WTC11 (cell line): ENCODE measurements at regions not wholly inside any gene's neighbourhood (a gene's known extent, or its start where the extent isn't known, plus 50 kb on each side); places are given as distances from the start of the nearest gene placed in this dataset.

Source experiments
- ATAC-seq: fragments of 200-7000 bp; cut with Tn5 transposase; 2 replicates; pipeline ENCODE4 v1.10.0; 2021; ENCODE audit warnings: mild to moderate bottlenecking, moderate library complexity
- CTCF ChIA-PET: fragments of 300-600 bp; sonication (Branson Sonifier 250); formaldehyde crosslinking; loops from one replicate; lab custom pipeline; 2021; ENCODE audit warnings: antibody characterized with exemption; lab: Charles Lee
- POLR2A ChIA-PET: fragments of 350-600 bp; sonication (Branson Sonifier 250); formaldehyde crosslinking; loops from one replicate; lab custom pipeline; 2021; ENCODE audit warnings: antibody characterized with exemption; lab: Charles Lee
- DNase-seq: peaks from one replicate; pipeline ENCODE4 v3.0.0; 2021; ENCODE audit warnings: low spot score
- H3K27ac Mint-ChIP-seq: 2 replicates; pipeline ENCODE4 v1.8.0; 2021; ENCODE audit warnings: mixed read lengths
- H3K27me3 Mint-ChIP-seq: 2 replicates; pipeline ENCODE4 v1.8.0; 2021; ENCODE audit warnings: low read depth, mild to moderate bottlenecking, moderate library complexity, mixed read lengths
- H3K36me3 Mint-ChIP-seq: 2 replicates; pipeline ENCODE4 v1.8.0; 2021; ENCODE audit warnings: mixed read lengths
- H3K4me1 Mint-ChIP-seq: 2 replicates; pipeline ENCODE4 v1.8.0; 2022; ENCODE audit warnings: mixed read lengths
- H3K4me3 Mint-ChIP-seq: 2 replicates; pipeline ENCODE4 v1.8.0; 2021; ENCODE audit warnings: mild to moderate bottlenecking, moderate library complexity, mixed read lengths
- H3K9me3 Mint-ChIP-seq: 2 replicates; pipeline ENCODE4 v1.8.0; 2021; ENCODE audit warnings: mixed read lengths
- AFF4 ChIP-seq: sonication (generic); formaldehyde crosslinking; IDR thresholded peaks from 2 replicates; pipeline ENCODE4 v1.8.1; 2023; ENCODE audit warnings: mild to moderate bottlenecking, missing genetic modification reagents, borderline replicate concordance
- CREM ChIP-seq: sonication (generic); formaldehyde crosslinking; IDR thresholded peaks from 2 replicates; pipeline ENCODE4 v1.8.1; 2022; ENCODE audit warnings: mild to moderate bottlenecking, missing genetic modification reagents, moderate library complexity
- E2F5 ChIP-seq: sonication (generic); formaldehyde crosslinking; IDR thresholded peaks from 2 replicates; pipeline ENCODE4 v1.8.1; 2022; ENCODE audit warnings: mild to moderate bottlenecking, moderate library complexity, missing genetic modification reagents
- FOXJ3 ChIP-seq: sonication (generic); formaldehyde crosslinking; IDR thresholded peaks from 2 replicates; pipeline ENCODE4 v1.9.0; 2021; ENCODE audit warnings: missing genetic modification reagents, mild to moderate bottlenecking, borderline replicate concordance
- JAZF1 ChIP-seq: fragments of 250-450 bp; sonication (Bioruptor Pico); IDR thresholded peaks from 2 replicates; pipeline ENCODE4 v1.9.0; 2021; ENCODE audit warnings: moderate library complexity, mild to moderate bottlenecking, inconsistent platforms
- JUN ChIP-seq: sonication (generic); formaldehyde crosslinking; IDR thresholded peaks from 2 replicates; pipeline ENCODE4 v1.8.0; 2023; ENCODE audit warnings: mild to moderate bottlenecking, missing genetic modification reagents
- KAT7 ChIP-seq: sonication (generic); formaldehyde crosslinking; IDR thresholded peaks from 2 replicates; pipeline ENCODE4 v1.8.1; 2023; ENCODE audit warnings: missing genetic modification reagents, mild to moderate bottlenecking, borderline replicate concordance
- MAX ChIP-seq: sonication (generic); formaldehyde crosslinking; IDR thresholded peaks from 2 replicates; pipeline ENCODE4 v1.8.0; 2022; ENCODE audit warnings: mild to moderate bottlenecking, missing genetic modification reagents
- MYBL2 ChIP-seq: sonication (generic); formaldehyde crosslinking; IDR thresholded peaks from 2 replicates; pipeline ENCODE4 v1.8.1; 2023; ENCODE audit warnings: mild to moderate bottlenecking, moderate library complexity, missing genetic modification reagents
- NFE2L1 ChIP-seq: sonication (generic); formaldehyde crosslinking; IDR thresholded peaks from 2 replicates; pipeline ENCODE4 v1.8.1; 2023; ENCODE audit warnings: missing genetic modification reagents
- NFYB ChIP-seq: sonication (generic); formaldehyde crosslinking; conservative IDR thresholded peaks from 2 replicates; pipeline ENCODE4 v1.8.0; 2022; ENCODE audit warnings: low read depth, missing genetic modification reagents
- NR1H2 ChIP-seq: sonication (generic); formaldehyde crosslinking; IDR thresholded peaks from 2 replicates; pipeline ENCODE4 v1.9.0; 2021; ENCODE audit warnings: mild to moderate bottlenecking, moderate library complexity, missing genetic modification reagents
- NR2C2 ChIP-seq: sonication (generic); formaldehyde crosslinking; IDR thresholded peaks from 2 replicates; pipeline ENCODE4 v1.8.0; 2022; ENCODE audit warnings: mild to moderate bottlenecking, missing genetic modification reagents
- NR3C1 ChIP-seq: sonication (generic); formaldehyde crosslinking; conservative IDR thresholded peaks from 2 replicates; pipeline ENCODE4 v1.8.1; 2023; ENCODE audit warnings: low read depth, mild to moderate bottlenecking, missing genetic modification reagents
- PRDM15 ChIP-seq: sonication (generic); formaldehyde crosslinking; IDR thresholded peaks from 2 replicates; pipeline ENCODE4 v1.8.0; 2022; ENCODE audit warnings: missing genetic modification reagents
- PREB ChIP-seq: sonication (generic); formaldehyde crosslinking; IDR thresholded peaks from 2 replicates; pipeline ENCODE4 v1.8.1; 2022; ENCODE audit warnings: mild to moderate bottlenecking, missing genetic modification reagents, moderate library complexity, borderline replicate concordance
- PRRX2 ChIP-seq: fragments of 250-450 bp; sonication (Bioruptor Pico); IDR thresholded peaks from 2 replicates; pipeline ENCODE4 v1.8.0; 2021; ENCODE audit warnings: mild to moderate bottlenecking
- TEAD1 ChIP-seq: sonication (generic); formaldehyde crosslinking; IDR thresholded peaks from 2 replicates; pipeline ENCODE4 v1.8.0; 2022; ENCODE audit warnings: mild to moderate bottlenecking, missing genetic modification reagents
- TEAD4 ChIP-seq: sonication (generic); formaldehyde crosslinking; IDR thresholded peaks from 2 replicates; pipeline ENCODE4 v1.8.0; 2022; ENCODE audit warnings: mild to moderate bottlenecking, missing genetic modification reagents
- ZBTB43 ChIP-seq: sonication (generic); formaldehyde crosslinking; IDR thresholded peaks from 2 replicates; pipeline ENCODE4 v1.8.1; 2023; ENCODE audit warnings: mild to moderate bottlenecking, missing genetic modification reagents
- ZMAT4 ChIP-seq: fragments of 250-450 bp; sonication (Bioruptor Pico); IDR thresholded peaks from 2 replicates; pipeline ENCODE4 v1.9.0; 2021; ENCODE audit warnings: mild to moderate bottlenecking
- ZNF219 ChIP-seq: sonication (generic); formaldehyde crosslinking; IDR thresholded peaks from 2 replicates; pipeline ENCODE4 v1.8.0; 2023; ENCODE audit warnings: missing genetic modification reagents, mild to moderate bottlenecking, borderline replicate concordance
- ZNF232 ChIP-seq: sonication (generic); formaldehyde crosslinking; IDR thresholded peaks from 2 replicates; pipeline ENCODE4 v1.8.0; 2022; ENCODE audit warnings: mild to moderate bottlenecking, missing genetic modification reagents
- ZNF416 ChIP-seq: fragments of 250-450 bp; sonication (Bioruptor Pico); IDR thresholded peaks from 2 replicates; pipeline ENCODE4 v1.9.0; 2021; ENCODE audit warnings: mild to moderate bottlenecking, inconsistent platforms
- ZNF671 ChIP-seq: fragments of 250-450 bp; sonication (Bioruptor Pico); IDR thresholded peaks from 2 replicates; pipeline ENCODE4 v1.8.0; 2021; ENCODE audit warnings: mild to moderate bottlenecking

GRCh38 chr9:30711591-30711990 lies 1672.9 kb upstream of the ACO1 start:
- H3K27me3 Mint-ChIP-seq = no peaks in the 10 kb centered on the region
- no peak for TF ChIP-seq ZNF416 (CRISPR knock-in tag)
- no peak for TF ChIP-seq CREM (CRISPR knock-in tag)
- no peak for TF ChIP-seq NFE2L1
- no peak for TF ChIP-seq MYBL2 (CRISPR knock-in tag)
- no peak for TF ChIP-seq PRRX2 (CRISPR knock-in tag)
- no peak for TF ChIP-seq PRDM15 (CRISPR knock-in tag)
- no peak for TF ChIP-seq ZBTB43
- no peak for TF ChIP-seq ZMAT4 (CRISPR knock-in tag)
- no peak for TF ChIP-seq TEAD1 (CRISPR knock-in tag)
- no peak for TF ChIP-seq NR1H2 (CRISPR knock-in tag)
- TF ChIP-seq E2F5 (CRISPR knock-in tag) = no peak
- TF ChIP-seq ZNF671 (CRISPR knock-in tag) = no peak
- TF ChIP-seq JAZF1 (CRISPR knock-in tag) = no peak
- no peak for TF ChIP-seq NFYB (CRISPR knock-in tag)
- peaks cover 6% of the 10 kb centered on the region for H3K9me3 Mint-ChIP-seq
- H3K36me3 Mint-ChIP-seq = peaks cover 3% of the 10 kb centered on the region; the same call in 1 of the 2 replicates
- CTCF ChIA-PET = no interaction called here
- POLR2A ChIA-PET = no interaction called here
- ATAC-seq (no peak), DNase-seq (no peak)
- H3K4me3 Mint-ChIP-seq = no peak overlapping the region
- no peak overlapping the region for H3K27ac Mint-ChIP-seq
- no peaks in the 10 kb centered on the region for H3K4me1 Mint-ChIP-seq

- ATAC-seq (no peak), DNase-seq (no peak)
- no peak overlapping the region for H3K27ac Mint-ChIP-seq
- POLR2A ChIA-PET = no interaction called here
- CTCF ChIA-PET = no interaction called here
- H3K9me3 Mint-ChIP-seq = no peaks in the 10 kb centered on the region
- H3K4me3 Mint-ChIP-seq = no peak overlapping the region
- no peaks in the 10 kb centered on the region for H3K4me1 Mint-ChIP-seq
- H3K36me3 Mint-ChIP-seq = no peaks in the 10 kb centered on the region
- H3K27me3 Mint-ChIP-seq = no peaks in the 10 kb centered on the region
- TF ChIP-seq JUN (CRISPR knock-in tag) (no peak), ZNF232 (CRISPR knock-in tag) (no peak), FOXJ3 (CRISPR knock-in tag) (no peak), AFF4 (CRISPR knock-in tag) (no peak), KAT7 (no peak), ZNF219 (no peak), MAX (CRISPR knock-in tag) (no peak), NR3C1 (CRISPR knock-in tag) (no peak), NR2C2 (CRISPR knock-in tag) (no peak), PREB (CRISPR knock-in tag) (no peak), TEAD4 (no peak)
Observed at GRCh38 chr9:30713243-30713642, 1671.2 kb upstream of the ACO1 start.
